CMK (cell line): ENCODE measurements at regions not wholly inside any gene's neighbourhood (a gene's known extent, or its start where the extent isn't known, plus 50 kb on each side); places are given as distances from the start of the nearest gene placed in this dataset.

ENCODE experiments used
- DNase-seq: peaks from one replicate; pipeline ENCODE4 v3.0.0-alpha.2; 2010; ENCODE audit warnings: low read depth

DNA sequence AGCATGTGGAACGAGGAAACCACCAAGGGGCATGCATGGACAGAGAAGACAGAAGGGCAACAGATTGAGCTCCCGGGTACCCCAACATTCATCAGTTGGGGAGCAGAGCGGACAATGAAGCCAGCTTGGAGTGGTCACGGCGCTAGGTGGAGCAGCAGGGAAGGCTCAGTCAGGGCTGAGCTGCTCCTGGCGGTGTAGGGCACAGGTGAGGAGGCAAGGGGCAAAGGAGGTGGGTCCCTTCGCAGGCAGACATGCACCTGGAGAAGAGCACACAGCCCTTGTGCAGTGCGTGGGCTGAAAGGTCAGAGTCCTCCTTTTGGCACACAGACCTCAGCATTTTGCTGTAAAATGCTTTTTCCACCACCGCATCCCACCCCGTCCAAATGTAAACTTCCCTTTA lies 90.0 kb upstream of the SLC6A6 start:
- no peak for DNase-seq

DNA sequence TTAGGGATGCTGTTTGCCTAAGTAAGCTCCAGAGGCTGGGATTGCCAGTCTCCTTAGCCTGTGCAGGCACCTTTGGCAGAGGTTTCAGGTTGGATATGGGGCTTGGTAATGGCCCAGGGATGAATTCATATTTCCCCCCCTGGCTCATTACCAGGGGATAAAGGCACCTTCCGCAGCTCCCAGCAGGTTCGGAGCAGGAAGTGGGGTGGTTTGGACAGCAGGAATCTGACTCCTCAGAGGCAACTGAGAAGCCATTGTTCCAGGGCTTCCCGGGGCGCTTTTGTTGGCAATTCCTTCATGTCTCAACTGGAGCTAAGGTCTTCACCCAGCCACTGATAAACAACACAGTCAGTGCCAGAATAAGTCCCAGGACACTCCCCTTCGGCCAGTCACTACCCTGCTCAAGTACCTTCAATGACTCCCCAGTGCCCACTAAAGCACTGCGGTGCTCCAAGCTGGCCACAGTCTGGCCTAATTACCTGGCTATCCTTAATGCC lies 85.3 kb upstream of the SLC6A6 start:
- no peak for DNase-seq

DNA sequence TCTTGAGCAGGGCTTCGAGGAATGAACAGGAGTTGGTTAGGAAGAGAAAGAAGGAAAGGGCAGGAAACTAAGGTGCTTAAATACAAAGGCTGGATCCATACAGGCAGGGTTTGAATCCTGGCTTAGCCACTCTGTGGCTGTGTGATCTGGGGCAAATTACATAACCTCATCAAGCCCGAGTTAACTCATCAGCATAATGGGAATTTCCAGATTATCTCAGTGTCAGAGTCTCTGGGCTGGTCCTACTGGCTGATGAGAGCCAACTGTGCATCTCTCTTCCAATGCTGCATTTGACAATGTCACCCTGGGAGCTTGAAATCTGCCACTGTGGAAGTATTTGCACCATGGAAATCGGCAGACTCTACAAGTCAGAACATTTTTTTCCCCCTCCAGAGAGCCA lies 83.8 kb upstream of the SLC6A6 start:
- no peak for DNase-seq

DNA sequence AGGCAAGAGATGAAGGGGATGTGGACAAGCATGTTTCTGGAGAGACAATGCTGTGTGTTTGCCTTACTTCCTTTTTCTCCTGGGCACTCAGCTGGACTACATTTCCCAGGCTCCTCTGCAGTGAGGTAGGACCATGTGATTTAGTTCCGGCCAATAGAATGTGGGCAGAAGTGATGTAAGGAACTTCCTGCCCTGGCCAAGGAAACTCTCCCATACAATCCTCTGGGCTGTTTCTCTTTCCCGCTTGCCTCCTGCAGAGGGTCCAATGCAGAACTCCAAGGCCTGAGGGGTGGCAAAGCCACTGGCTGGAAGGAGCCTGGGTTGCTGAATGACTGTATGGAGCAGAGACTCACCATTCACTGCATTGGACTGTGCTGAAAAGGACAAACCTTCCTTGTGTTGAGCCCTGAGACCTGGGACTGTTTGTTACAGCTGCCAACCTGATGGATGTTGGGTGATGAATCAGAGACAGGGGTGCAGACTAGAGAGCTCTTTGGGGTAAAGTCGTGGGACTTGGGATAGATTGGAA lies 82.7 kb upstream of the SLC6A6 start:
- peak; percentile 81 for DNase-seq

DNA sequence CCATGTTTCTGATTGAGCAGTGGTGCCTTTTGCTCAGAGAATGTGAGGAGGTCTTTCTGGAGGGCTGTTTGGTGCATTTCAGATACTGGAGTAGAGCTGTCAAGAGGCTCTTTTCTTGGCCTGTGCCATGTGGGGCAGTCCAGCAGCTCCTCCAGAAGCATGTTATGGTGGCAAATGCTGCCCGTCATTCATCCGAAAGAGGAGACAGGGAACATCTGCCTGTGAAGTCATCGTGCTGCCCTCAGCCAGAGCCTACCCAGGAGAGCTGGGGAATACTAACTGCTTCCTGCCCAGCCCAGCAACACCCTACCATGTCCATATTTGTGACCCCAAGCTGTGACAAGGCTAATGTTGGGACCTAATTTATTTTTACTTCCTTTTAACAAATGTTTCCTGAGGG lies 82.2 kb upstream of the SLC6A6 start:
- DNase-seq: no peak

DNA sequence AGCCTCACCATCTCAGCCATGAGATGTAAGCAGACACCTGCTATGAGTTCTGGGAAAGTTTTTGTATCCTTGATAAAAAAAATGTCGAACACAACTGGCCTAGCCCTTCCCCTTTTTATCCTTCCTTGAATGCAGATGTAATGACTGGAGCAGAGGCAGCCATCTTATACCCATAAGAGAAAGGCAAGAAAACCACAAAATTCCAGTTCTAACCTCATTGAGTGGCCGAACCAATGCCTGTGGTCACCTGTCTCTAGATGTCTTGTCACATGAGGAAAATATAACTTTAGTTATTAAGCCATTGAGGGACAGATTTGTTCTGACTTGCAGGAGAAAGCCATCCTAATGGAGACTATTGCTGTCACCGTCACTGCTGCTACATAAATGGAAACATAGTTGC lies 80.4 kb upstream of the SLC6A6 start:
- DNase-seq: no peak

DNA sequence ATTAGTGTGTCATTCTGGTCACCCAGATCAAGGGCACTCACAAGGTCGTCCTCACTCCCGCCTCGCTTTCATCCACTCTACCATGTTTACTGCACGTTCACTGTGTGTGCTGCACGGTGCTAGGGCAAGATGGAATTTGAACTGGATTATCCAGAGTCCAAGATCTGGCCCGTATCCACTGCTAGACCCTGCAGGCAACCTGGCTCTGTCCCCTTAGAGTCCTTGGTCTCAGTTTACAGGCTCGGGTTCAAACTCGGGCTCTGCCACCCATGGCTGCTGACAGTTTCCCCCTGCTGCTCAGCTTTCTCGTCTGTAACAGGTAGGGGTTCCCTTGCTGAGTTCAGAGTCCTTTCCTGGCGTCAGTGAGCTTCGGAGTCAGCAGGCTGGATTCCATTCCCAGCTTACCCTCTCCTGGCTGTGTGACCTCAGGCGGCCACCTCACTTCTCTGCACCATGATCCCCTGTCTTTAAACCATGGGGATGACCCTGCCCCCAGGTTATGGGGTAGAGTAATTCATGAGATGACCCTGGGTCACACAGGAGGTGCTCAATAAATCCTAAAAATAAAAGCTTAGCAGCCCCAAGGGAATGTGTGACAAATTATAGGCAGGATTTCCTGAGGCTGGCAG lies 79.6 kb upstream of the SLC6A6 start:
- no peak for DNase-seq

DNA sequence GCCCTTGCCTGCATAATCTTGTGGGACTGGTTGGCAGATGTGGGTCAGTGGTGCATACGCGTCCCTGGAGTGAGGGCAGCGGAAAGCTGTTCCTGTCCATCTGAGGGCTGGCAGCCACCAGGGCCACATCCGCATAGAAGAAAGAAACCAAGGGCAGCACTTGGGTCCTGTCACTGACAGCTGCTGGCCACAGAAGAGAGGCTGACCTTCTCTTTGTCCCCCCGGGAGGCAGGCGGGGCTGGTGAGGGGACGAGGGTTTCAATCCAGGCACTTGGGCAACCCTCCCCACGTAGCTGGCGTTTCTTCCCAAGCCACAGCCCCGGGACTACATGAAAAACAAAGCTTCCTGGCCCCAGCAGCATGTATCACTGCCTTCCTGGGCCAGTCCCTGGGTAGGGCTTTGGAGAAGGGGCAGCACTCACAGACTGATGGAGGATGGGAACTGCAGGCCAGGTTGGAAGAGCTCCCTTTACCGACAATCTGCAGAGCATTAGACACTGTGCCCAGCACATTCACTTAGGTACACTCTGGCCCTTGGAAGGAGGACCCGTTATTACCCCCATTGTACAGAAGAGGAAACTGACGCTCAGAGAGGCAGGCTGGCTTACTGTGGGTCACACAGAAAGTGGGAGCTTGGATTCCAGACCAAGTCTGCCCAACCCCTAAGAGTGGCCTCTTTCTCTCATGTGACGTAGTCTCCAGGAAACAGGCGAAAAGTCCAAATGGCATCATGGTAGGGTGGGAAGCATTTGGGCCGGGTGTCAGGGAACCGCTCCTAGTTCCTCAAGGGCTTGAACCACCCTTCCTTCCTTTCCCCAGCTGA lies 78.8 kb upstream of the SLC6A6 start:
- no peak for DNase-seq

DNA sequence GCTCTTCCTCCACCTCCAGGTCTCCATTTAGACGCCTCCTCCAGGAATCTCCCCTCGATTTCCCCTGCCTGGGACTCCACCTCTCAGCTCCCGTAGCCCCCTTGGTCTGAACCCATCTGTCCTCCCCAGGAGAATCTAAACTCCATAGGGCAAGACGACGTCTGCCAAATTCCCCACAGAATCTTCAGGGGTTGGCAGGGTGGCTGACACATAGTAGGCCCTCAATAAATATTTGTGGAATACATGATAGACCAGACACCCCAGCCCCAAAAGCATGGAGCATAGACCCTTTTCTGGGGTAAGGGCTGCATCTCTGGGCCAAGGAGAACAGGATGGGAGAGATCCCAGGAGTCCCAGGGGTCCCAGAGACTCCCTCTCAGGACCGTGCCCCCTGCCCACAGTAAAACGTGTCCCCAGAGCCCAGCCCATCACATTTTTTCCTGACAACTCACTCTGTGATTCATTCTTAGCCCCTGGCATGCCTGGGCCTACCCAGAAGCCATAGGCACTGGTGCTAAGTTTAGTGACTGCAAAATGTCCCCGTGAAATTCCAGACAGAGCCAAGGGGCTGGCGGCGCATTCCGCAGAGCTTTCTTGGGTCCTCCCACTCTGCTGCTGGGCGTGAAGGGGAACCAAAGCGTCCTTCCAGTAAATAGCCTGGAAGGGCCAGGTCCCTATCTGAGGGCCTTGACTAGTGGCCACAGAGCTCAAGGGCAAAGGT lies 78.0 kb upstream of the SLC6A6 start:
- DNase-seq: no peak

DNA sequence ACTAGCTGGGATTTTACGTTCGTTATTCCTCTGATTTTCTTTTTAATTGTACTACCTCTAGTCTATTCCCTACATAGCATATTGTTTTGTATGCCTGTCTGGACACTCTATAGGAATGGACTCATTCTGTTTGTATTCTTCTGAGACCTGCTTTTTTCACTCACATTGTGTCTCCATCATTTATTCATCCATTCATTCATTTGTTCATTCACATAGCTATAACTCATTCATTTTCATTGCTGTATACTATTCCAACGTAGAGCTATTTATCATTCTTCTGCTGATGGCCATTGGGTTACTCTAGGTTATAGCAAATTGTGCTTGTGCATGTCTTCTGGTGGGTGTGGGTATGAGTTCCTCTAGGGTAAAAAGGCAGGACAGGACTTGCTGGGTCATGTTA lies 74.0 kb upstream of the SLC6A6 start:
- no peak for DNase-seq

DNA sequence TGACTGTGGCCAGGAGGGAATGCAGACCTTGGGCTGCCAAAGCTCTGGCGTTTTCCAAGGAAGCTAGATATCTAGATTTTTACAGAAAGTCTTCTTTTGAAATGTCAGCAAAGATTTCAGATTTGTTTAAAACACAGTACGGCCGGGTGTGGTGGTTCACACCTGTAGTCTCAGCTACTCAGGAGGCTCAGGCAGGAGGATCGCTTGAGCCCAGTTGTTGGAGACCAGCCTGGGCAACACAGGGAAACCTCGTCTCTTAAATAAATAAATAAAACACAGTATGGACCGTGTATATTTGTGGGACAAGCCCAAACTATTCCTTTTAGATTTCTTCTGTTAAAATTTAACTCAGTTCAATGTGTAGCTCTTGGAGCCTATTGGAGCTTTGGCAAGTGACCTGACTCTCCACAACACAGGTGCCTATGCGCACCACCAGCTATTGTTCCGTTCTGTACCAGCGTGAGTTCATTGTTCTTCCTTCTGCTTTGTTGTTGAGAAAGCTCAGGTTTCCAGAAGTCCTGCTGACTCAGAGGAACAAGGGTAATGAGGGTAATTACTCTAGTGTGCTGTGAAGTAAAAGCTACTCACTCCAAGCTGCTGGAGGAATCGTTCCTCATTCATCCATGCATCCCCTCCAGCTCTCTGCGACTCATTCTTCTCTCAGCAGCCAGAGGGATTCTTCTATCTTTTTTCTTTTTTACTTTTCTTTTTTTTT lies 73.1 kb upstream of the SLC6A6 start:
- no peak for DNase-seq

DNA sequence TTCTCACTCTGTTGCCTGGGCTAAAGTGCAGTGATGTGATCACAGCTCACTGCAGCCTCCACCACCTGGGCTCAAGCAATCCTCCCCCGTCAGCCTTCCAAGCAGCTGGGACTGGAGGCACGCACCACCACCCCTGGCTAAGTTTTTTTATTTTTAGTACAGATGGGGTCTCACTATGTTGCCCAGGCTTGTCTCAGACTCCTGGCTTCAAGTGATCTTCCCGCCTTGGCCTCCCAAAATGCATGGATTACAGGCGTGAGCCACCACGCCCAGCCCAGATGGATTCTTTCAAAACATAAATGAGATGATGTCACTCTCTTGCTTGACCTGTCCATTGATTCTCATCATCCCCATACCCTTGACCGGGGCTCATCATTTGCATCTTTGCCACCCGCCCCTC lies 72.6 kb upstream of the SLC6A6 start:
- no peak for DNase-seq

DNA sequence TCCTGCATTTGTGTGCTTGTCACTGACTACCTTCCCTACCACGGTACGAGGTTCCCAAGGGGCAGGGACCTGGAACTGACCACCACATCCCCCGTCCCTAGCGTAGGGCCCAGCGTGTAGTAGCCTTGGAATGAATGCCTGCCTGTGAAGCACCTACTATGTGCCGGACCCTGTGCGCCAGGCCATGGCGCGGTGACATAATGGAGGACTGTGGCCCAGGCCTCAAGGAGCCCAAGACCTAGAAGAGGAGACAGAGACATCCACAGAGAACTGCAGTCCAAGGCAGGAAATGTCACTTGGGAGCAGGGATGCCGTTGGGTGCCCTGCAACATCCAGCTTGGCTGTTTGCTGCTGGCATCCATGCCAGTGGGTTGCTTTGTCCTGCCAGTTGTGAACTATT lies 71.9 kb upstream of the SLC6A6 start:
- no peak for DNase-seq

DNA sequence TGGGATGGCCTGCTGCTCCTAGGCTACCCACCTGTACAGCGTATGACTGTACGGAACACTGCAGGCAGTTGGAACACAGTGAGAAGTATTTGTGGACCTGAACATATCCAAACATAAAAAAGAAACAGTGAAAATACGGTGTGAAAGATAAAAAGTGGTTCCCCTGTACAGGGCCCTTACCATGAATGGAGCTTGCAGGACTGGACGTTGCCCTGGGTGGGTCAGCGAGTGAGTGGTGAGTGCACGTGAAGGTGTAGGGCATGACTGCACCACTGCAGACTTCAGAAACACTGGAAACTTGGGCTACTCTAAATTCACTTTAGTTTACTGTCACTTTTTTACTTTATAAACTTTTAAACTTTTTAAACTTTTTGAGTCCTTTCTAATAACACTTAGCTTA lies 71.2 kb upstream of the SLC6A6 start:
- DNase-seq: no peak

DNA sequence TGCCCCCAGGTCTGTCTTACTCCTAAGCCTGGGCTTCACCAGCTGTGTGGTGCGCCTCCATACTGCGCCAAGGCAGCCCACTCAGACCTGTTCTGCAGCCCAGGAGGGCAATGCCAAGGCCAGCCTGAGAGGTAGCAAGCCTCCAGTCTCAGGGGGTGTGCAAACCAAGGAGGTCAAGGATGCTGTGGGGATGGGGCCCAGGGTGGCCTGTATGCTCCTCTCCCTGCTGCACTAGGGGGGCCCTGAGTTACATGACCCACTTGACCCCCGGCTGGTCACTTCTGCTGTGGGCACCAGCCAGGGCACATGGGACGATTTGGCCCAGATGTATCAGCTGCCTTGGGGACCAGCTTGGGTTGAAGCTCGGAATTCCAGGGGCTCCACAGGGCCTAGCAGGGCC lies 70.0 kb upstream of the SLC6A6 start:
- no peak for DNase-seq

DNA sequence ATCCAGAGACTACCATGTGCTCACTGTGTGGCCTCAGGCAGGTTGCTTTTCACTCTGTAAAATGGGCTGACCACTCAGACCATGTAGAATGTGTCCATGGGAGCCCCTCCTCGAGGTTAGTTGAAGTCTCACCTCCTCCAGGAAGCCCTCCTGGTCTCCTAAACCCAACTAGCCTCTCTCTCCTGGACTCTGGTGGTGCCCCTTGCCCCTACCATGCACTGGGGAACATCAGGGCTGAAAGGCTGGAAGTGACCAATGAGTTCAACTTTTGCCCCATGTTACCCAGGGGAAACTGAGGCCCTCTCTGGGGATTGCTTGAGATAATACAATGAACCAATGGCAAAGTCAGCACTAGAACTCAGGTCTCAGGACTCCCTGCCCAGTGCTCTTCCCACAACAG lies 69.2 kb upstream of the SLC6A6 start:
- no peak for DNase-seq

DNA sequence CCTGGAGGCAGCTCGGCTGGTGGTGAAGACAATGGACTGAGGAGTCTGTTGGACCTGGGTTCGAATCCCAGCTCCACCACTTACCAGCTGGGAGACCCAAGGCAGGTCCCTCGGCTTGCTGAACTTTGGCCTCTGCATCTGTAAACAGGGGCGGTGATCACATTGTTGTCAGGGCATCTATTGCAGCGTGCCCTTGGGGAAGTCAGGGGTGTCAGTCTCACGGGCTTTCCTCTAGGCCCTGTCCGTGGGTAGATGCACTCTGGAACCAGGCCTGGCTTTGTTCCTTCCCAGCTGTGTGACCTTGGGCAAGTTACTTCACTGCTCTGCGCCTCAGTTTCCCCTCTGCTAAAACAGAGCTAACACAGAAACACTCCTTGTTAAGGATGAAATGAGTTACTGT lies 68.8 kb upstream of the SLC6A6 start:
- DNase-seq: no peak

DNA sequence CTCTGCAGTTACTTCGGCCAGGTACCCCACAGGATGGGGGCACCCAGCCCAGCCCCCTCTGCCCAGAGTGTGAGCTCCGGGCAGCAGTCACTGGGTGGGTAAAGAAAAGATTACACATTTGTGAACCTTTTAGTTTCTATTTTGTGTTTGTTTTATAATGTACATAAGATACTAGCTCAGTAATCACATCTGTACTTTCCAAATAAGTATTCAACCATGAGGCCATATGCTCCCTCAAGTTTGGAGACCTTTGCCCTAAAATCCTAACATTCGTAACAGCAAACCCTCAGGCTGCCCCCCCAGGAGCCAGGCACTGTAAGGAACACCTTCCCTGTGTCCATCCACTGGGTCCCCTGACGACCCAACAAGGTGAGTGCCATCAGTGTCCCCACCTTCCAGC lies 68.3 kb upstream of the SLC6A6 start:
- no peak for DNase-seq

DNA sequence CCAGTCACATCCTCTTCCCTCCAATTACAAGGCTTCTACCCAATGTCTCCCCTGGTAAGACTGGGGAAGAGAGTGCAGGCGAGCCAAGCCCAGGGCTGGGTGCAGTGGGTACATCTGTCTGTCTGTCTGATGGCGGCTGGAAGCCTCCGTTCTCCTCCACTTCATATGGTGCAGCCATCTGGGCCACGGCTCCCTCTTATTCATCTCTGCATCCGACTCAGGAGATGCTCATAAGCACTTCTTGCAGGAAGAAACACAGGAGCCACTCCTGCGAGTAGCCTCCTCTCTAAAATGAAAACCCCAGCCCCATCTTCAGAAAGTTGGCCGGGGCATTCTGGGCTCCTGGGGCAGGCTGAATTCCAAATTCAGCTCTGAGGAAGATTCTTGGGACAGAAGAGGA lies 67.5 kb upstream of the SLC6A6 start:
- DNase-seq: no peak

DNA sequence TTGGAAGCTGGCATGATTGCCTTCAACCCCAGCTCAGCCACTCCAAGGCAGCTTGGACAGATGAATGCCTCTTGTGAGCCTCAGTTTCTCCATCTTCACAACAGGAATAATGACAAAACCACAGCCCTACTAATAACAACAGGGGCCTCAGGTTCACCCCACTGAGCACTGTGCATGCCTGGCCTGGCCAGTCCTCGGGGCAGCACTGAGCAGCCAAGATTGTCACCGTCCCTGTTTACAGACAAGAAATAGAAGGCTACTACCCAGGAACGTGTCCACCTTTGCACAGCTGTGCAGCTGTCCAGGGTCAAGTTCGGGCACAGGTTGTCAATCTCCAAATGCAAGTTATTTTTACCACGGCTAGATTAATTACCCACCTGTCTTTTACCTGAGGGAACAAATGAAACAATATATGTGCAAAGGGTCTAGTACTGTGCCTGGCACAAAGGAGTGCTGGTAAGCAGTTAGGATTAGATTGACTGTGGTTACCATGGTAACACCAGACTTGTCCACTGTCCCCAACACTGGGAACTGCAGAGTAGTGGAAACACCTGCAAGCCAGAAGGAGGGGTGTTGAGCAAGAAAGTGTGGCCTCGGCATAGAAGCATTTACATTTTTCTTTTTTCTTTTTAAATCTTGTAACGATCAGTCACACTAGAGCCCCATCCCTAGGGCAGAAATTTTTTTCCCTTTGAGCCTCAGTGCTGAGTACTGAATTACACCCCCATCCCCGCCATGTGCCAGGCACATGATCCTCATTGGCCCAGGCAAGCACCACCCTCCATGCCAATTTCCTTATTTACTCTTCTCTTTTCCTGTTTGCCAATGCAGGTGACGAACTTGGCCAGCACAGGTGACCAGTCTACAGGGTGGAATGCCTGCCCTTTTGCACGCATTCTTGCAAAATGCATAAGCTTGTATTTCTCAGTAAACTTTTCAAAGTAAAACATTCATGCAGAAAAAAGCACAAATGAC lies 66.3 kb upstream of the SLC6A6 start:
- no peak for DNase-seq
